Prostate gland (tissue), 2 donors: ENCODE measurements at regions not wholly inside any gene's neighbourhood (a gene's known extent, or its start where the extent isn't known, plus 50 kb on each side); places are given as distances from the start of the nearest gene placed in this dataset.

ENCODE experiments used
- DNase-seq: peaks from one replicate; pipeline ENCODE4 v3.0.0-alpha.2; 2019; ENCODE audit warnings: low spot score
- H3K27ac ChIP-seq, 2 donors: fragments of 200-600 bp; sonication (generic); 2 replicates each; pipeline ENCODE4 v1.5.1; 2017 to 2019
- H3K27me3 ChIP-seq: fragments of 200-600 bp; sonication (generic); replicated peaks from 2 replicates; pipeline ENCODE4 v1.5.1; 2019; ENCODE audit not compliant: insufficient read depth
- H3K36me3 ChIP-seq, 2 donors: fragments of 200-600 bp; sonication (generic); 1 replicate in 1 of 2; 2 replicates in 1 of 2; pipeline versions ENCODE4 v1.5.1 to v1.8.1; 2017 to 2019
- H3K4me1 ChIP-seq: fragments of 200-600 bp; sonication (generic); replicated peaks from 2 replicates; pipeline ENCODE4 v1.5.1; 2019
- H3K4me3 ChIP-seq, 2 donors: fragments of 200-600 bp; sonication (generic); 2 replicates each; pipeline ENCODE4 v1.5.1; 2017 to 2019
- H3K9me3 ChIP-seq: fragments of 200-600 bp; sonication (generic); 2 replicates; pipeline ENCODE4 v1.5.1; 2017
- CTCF ChIP-seq, 4 experiments: fragments of 200-600 bp in 2 of 4; fragments of 450-650 bp in 2 of 4; sonication (generic) in 2 of 4; IDR thresholded peaks; 1 replicate in 3 of 4; 2 replicates in 1 of 4; pipeline ENCODE4 v1.5.1; 2016 to 2019; ENCODE audit warnings: antibody characterized with exemption in 4 of 4, mild to moderate bottlenecking in 2 of 4, moderate library complexity in 2 of 4
- POLR2A ChIP-seq: fragments of 450-650 bp; IDR thresholded peaks from one replicate; pipeline ENCODE4 v1.6.1; 2016; ENCODE audit warnings: antibody characterized with exemption, mild to moderate bottlenecking
- POLR2AphosphoS5 ChIP-seq: sonication (generic); formaldehyde crosslinking; IDR thresholded peaks from one replicate; pipeline ENCODE4 v1.6.1; 2017; ENCODE audit warnings: antibody characterized with exemption
- WGBS: methylation state at CpG from one replicate; pipeline ENCODE4 v1.1.5; 2018; 5-methylcytosine and 5-hydroxymethylcytosine counted together
- intact Hi-C: fragments of 100-400 bp; cut with DNase I; formaldehyde crosslinking; loops from one replicate; pipeline ENCODE4 v1.14.2; 2022

- no peaks in the 10 kb centered on the region for H3K4me1 ChIP-seq
- no peak for TF ChIP-seq POLR2AphosphoS5
- no peak overlapping the region for H3K4me3 ChIP-seq
- no peaks in the 10 kb centered on the region for H3K9me3 ChIP-seq
- intact Hi-C loops: no loop called here
- H3K27me3 ChIP-seq: no peaks in the 10 kb centered on the region
- 66% methylated on average over 7 of the region's 7 CpGs for WGBS
- no peak overlapping the region for H3K27ac ChIP-seq
- no peak for DNase-seq
- no peaks in the 10 kb centered on the region for H3K36me3 ChIP-seq
Measured at GRCh38 chr4:189200353-189200752, 740.3 kb upstream of the FRG1 start.

GRCh38 chr4:189202182-189202868 is 738.3 kb upstream of the FRG1 start:
- Histone ChIP-seq H3K27me3 (no peaks in the 10 kb centered on the region), H3K36me3 (no peaks in the 10 kb centered on the region), H3K4me1 (no peaks in the 10 kb centered on the region), H3K4me3 (no peak overlapping the region), H3K9me3 (no peaks in the 10 kb centered on the region), H3K27ac (no peak overlapping the region)
- no peak for TF ChIP-seq POLR2AphosphoS5
- peak; percentile 54 to 86 (median 72) for TF ChIP-seq CTCF (IDR thresholded peaks at IDR 0.05)
- intact Hi-C loops: no loop called here
- peak; percentile 41 for DNase-seq
- 6% methylated on average over 16 of the region's 16 CpGs for WGBS

GRCh38 chr4:189202869-189203271 is 737.8 kb upstream of the FRG1 start:
- Histone ChIP-seq H3K36me3 (no peaks in the 10 kb centered on the region), H3K27ac (no peak overlapping the region), H3K27me3 (no peaks in the 10 kb centered on the region), H3K9me3 (no peaks in the 10 kb centered on the region), H3K4me3 (no peak overlapping the region), H3K4me1 (no peaks in the 10 kb centered on the region)
- intact Hi-C loops: no loop called here
- 37% methylated on average over 8 of the region's 8 CpGs for whole genome bisulfite sequencing
- no peak for DNase-seq
- TF ChIP-seq CTCF (IDR thresholded peaks at IDR 0.05) (no peak), POLR2A (no peak), POLR2AphosphoS5 (no peak)

GRCh38 chr4:189204616-189205015 is 736.1 kb upstream of the FRG1 start:
- Histone ChIP-seq H3K27ac (no peak overlapping the region), H3K36me3 (no peaks in the 10 kb centered on the region), H3K4me3 (no peak overlapping the region), H3K9me3 (no peaks in the 10 kb centered on the region), H3K4me1 (no peaks in the 10 kb centered on the region), H3K27me3 (no peaks in the 10 kb centered on the region)
- 55% methylated on average over 8 of the region's 8 CpGs for WGBS
- DNase-seq: no peak
- TF ChIP-seq POLR2AphosphoS5 (no peak), CTCF (IDR thresholded peaks at IDR 0.05) (no peak), POLR2A (no peak)
- intact Hi-C loops: no loop called here

GRCh38 chr4:189206953-189207352 is 733.7 kb upstream of the FRG1 start:
- no peak for TF ChIP-seq CTCF (IDR thresholded peaks at IDR 0.05)
- no peak for TF ChIP-seq POLR2A
- TF ChIP-seq POLR2AphosphoS5: no peak
- DNase-seq: no peak
- H3K36me3 ChIP-seq: no peaks in the 10 kb centered on the region
- no peaks in the 10 kb centered on the region for H3K4me1 ChIP-seq
- H3K4me3 ChIP-seq: no peak overlapping the region
- no peaks in the 10 kb centered on the region for H3K9me3 ChIP-seq
- H3K27ac ChIP-seq: no peak overlapping the region
- no peaks in the 10 kb centered on the region for H3K27me3 ChIP-seq
- intact Hi-C loops: no loop called here
- 78% methylated on average over 10 of the region's 10 CpGs for WGBS
